WTC11 (cell line): ENCODE measurements at regions not wholly inside any gene's neighbourhood (a gene's known extent, or its start where the extent isn't known, plus 50 kb on each side); places are given as distances from the start of the nearest gene placed in this dataset.

Experiments used
- ATAC-seq: fragments of 200-7000 bp; cut with Tn5 transposase; 2 replicates; pipeline ENCODE4 v1.10.0; 2021; ENCODE audit warnings: mild to moderate bottlenecking, moderate library complexity
- CTCF ChIA-PET: fragments of 300-600 bp; sonication (Branson Sonifier 250); formaldehyde crosslinking; loops from one replicate; lab custom pipeline; 2021; ENCODE audit warnings: antibody characterized with exemption; lab: Charles Lee
- POLR2A ChIA-PET: fragments of 350-600 bp; sonication (Branson Sonifier 250); formaldehyde crosslinking; loops from one replicate; lab custom pipeline; 2021; ENCODE audit warnings: antibody characterized with exemption; lab: Charles Lee
- DNase-seq: peaks from one replicate; pipeline ENCODE4 v3.0.0; 2021; ENCODE audit warnings: low spot score
- H3K27ac Mint-ChIP-seq: 2 replicates; pipeline ENCODE4 v1.8.0; 2021; ENCODE audit warnings: mixed read lengths
- H3K27me3 Mint-ChIP-seq: 2 replicates; pipeline ENCODE4 v1.8.0; 2021; ENCODE audit warnings: low read depth, mild to moderate bottlenecking, moderate library complexity, mixed read lengths
- H3K36me3 Mint-ChIP-seq: 2 replicates; pipeline ENCODE4 v1.8.0; 2021; ENCODE audit warnings: mixed read lengths
- H3K4me1 Mint-ChIP-seq: 2 replicates; pipeline ENCODE4 v1.8.0; 2022; ENCODE audit warnings: mixed read lengths
- H3K4me3 Mint-ChIP-seq: 2 replicates; pipeline ENCODE4 v1.8.0; 2021; ENCODE audit warnings: mild to moderate bottlenecking, moderate library complexity, mixed read lengths
- H3K9me3 Mint-ChIP-seq: 2 replicates; pipeline ENCODE4 v1.8.0; 2021; ENCODE audit warnings: mixed read lengths
- ATF1 ChIP-seq: sonication (generic); formaldehyde crosslinking; IDR thresholded peaks from 2 replicates; pipeline ENCODE4 v1.8.1; 2023; ENCODE audit warnings: mild to moderate bottlenecking, moderate library complexity, missing genetic modification reagents
- CBFB ChIP-seq: sonication (generic); formaldehyde crosslinking; IDR thresholded peaks from 2 replicates; pipeline ENCODE4 v1.8.1; 2022; ENCODE audit warnings: mild to moderate bottlenecking, low read depth, missing genetic modification reagents
- CREM ChIP-seq: sonication (generic); formaldehyde crosslinking; IDR thresholded peaks from 2 replicates; pipeline ENCODE4 v1.8.1; 2022; ENCODE audit warnings: mild to moderate bottlenecking, missing genetic modification reagents, moderate library complexity
- GABPB1 ChIP-seq: sonication (generic); formaldehyde crosslinking; IDR thresholded peaks from 2 replicates; pipeline ENCODE4 v1.8.1; 2023; ENCODE audit warnings: mild to moderate bottlenecking, missing genetic modification reagents
- JUN ChIP-seq: sonication (generic); formaldehyde crosslinking; IDR thresholded peaks from 2 replicates; pipeline ENCODE4 v1.8.0; 2023; ENCODE audit warnings: mild to moderate bottlenecking, missing genetic modification reagents
- MYBL2 ChIP-seq: sonication (generic); formaldehyde crosslinking; IDR thresholded peaks from 2 replicates; pipeline ENCODE4 v1.8.1; 2023; ENCODE audit warnings: mild to moderate bottlenecking, moderate library complexity, missing genetic modification reagents
- NFATC4 ChIP-seq: fragments of 250-450 bp; sonication (Bioruptor Pico); IDR thresholded peaks from 2 replicates; pipeline ENCODE4 v1.9.0; 2021; ENCODE audit warnings: mild to moderate bottlenecking
- NR2C2 ChIP-seq: sonication (generic); formaldehyde crosslinking; IDR thresholded peaks from 2 replicates; pipeline ENCODE4 v1.8.0; 2022; ENCODE audit warnings: mild to moderate bottlenecking, missing genetic modification reagents
- SMAD3 ChIP-seq: sonication (generic); formaldehyde crosslinking; IDR thresholded peaks from 2 replicates; pipeline ENCODE4 v1.8.0; 2022; ENCODE audit warnings: missing genetic modification reagents, mild to moderate bottlenecking, borderline replicate concordance
- TCF7 ChIP-seq: sonication (generic); formaldehyde crosslinking; IDR thresholded peaks from 2 replicates; pipeline ENCODE4 v1.8.0; 2022; ENCODE audit warnings: mild to moderate bottlenecking, low read depth, missing genetic modification reagents, moderate library complexity
- TEAD1 ChIP-seq: sonication (generic); formaldehyde crosslinking; IDR thresholded peaks from 2 replicates; pipeline ENCODE4 v1.8.0; 2022; ENCODE audit warnings: mild to moderate bottlenecking, missing genetic modification reagents
- TP53 ChIP-seq: sonication (generic); formaldehyde crosslinking; IDR thresholded peaks from 2 replicates; pipeline ENCODE4 v1.8.1; 2023; ENCODE audit warnings: mild to moderate bottlenecking, missing genetic modification reagents
- ZBTB21 ChIP-seq: sonication (generic); formaldehyde crosslinking; IDR thresholded peaks from 2 replicates; pipeline ENCODE4 v1.8.1; 2023; ENCODE audit warnings: mild to moderate bottlenecking, missing genetic modification reagents, borderline replicate concordance
- ZNF263 ChIP-seq: sonication (generic); formaldehyde crosslinking; IDR thresholded peaks from 2 replicates; pipeline ENCODE4 v1.8.1; 2022; ENCODE audit warnings: low read depth, mild to moderate bottlenecking, moderate library complexity, missing genetic modification reagents
- ZNF416 ChIP-seq: fragments of 250-450 bp; sonication (Bioruptor Pico); IDR thresholded peaks from 2 replicates; pipeline ENCODE4 v1.9.0; 2021; ENCODE audit warnings: mild to moderate bottlenecking, inconsistent platforms
- TF ChIP-seq, protein P1 (sequence below): fragments of 250-450 bp; sonication (Bioruptor Pico); IDR thresholded peaks from 2 replicates; pipeline ENCODE4 v1.9.0; 2021; ENCODE audit warnings: moderate library complexity, mild to moderate bottlenecking, inconsistent platforms, borderline replicate concordance
- TF ChIP-seq, protein P2 (sequence below): sonication (generic); formaldehyde crosslinking; IDR thresholded peaks from 2 replicates; pipeline ENCODE4 v1.8.1; 2023; ENCODE audit warnings: mild to moderate bottlenecking, missing genetic modification reagents, moderate library complexity
- TF ChIP-seq, protein P3 (sequence below): sonication (generic); formaldehyde crosslinking; IDR thresholded peaks from 2 replicates; pipeline ENCODE4 v1.8.0; 2022; ENCODE audit warnings: missing genetic modification reagents
- TF ChIP-seq, protein P4 (sequence below): sonication (generic); formaldehyde crosslinking; IDR thresholded peaks from 2 replicates; pipeline ENCODE4 v1.8.0; 2023; ENCODE audit warnings: mild to moderate bottlenecking, missing genetic modification reagents
- TF ChIP-seq, protein P5 (sequence below): sonication (generic); formaldehyde crosslinking; IDR thresholded peaks from 2 replicates; pipeline ENCODE4 v1.8.0; 2022; ENCODE audit warnings: mild to moderate bottlenecking, missing genetic modification reagents

- Mint-ChIP-seq H3K4me3 (no peak overlapping the region), H3K4me1 (peaks cover 13% of the 10 kb centered on the region)
- no peak for DNase-seq
- no peak for TF ChIP-seq TP53 (CRISPR knock-in tag)
- no peak for TF ChIP-seq CBFB (CRISPR knock-in tag)
- TF ChIP-seq, protein P1, sequence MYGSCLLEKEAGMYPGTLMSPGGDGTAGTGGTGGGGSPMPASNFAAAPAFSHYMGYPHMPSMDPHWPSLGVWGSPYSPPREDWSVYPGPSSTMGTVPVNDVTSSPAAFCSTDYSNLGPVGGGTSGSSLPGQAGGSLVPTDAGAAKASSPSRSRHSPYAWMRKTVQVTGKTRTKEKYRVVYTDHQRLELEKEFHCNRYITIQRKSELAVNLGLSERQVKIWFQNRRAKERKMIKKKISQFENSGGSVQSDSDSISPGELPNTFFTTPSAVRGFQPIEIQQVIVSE = no peak
- no peak for TF ChIP-seq MYBL2 (CRISPR knock-in tag)
- no peak for TF ChIP-seq CREM
- no peak for TF ChIP-seq ZBTB21 (CRISPR knock-in tag)
- TF ChIP-seq, protein P2, sequence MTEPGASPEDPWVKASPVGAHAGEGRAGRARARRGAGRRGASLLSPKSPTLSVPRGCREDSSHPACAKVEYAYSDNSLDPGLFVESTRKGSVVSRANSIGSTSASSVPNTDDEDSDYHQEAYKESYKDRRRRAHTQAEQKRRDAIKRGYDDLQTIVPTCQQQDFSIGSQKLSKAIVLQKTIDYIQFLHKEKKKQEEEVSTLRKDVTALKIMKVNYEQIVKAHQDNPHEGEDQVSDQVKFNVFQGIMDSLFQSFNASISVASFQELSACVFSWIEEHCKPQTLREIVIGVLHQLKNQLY = no peak
- no peak for TF ChIP-seq NR2C2 (CRISPR knock-in tag)
- TF ChIP-seq ATF1 = no peak
- TF ChIP-seq, protein P3, sequence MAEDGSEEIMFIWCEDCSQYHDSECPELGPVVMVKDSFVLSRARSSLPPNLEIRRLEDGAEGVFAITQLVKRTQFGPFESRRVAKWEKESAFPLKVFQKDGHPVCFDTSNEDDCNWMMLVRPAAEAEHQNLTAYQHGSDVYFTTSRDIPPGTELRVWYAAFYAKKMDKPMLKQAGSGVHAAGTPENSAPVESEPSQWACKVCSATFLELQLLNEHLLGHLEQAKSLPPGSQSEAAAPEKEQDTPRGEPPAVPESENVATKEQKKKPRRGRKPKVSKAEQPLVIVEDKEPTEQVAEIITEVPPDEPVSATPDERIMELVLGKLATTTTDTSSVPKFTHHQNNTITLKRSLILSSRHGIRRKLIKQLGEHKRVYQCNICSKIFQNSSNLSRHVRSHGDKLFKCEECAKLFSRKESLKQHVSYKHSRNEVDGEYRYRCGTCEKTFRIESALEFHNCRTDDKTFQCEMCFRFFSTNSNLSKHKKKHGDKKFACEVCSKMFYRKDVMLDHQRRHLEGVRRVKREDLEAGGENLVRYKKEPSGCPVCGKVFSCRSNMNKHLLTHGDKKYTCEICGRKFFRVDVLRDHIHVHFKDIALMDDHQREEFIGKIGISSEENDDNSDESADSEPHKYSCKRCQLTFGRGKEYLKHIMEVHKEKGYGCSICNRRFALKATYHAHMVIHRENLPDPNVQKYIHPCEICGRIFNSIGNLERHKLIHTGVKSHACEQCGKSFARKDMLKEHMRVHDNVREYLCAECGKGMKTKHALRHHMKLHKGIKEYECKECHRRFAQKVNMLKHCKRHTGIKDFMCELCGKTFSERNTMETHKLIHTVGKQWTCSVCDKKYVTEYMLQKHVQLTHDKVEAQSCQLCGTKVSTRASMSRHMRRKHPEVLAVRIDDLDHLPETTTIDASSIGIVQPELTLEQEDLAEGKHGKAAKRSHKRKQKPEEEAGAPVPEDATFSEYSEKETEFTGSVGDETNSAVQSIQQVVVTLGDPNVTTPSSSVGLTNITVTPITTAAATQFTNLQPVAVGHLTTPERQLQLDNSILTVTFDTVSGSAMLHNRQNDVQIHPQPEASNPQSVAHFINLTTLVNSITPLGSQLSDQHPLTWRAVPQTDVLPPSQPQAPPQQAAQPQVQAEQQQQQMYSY (CRISPR knock-in tag) = no peak
- no peak for TF ChIP-seq GABPB1 (CRISPR knock-in tag)
- TF ChIP-seq, protein P4, sequence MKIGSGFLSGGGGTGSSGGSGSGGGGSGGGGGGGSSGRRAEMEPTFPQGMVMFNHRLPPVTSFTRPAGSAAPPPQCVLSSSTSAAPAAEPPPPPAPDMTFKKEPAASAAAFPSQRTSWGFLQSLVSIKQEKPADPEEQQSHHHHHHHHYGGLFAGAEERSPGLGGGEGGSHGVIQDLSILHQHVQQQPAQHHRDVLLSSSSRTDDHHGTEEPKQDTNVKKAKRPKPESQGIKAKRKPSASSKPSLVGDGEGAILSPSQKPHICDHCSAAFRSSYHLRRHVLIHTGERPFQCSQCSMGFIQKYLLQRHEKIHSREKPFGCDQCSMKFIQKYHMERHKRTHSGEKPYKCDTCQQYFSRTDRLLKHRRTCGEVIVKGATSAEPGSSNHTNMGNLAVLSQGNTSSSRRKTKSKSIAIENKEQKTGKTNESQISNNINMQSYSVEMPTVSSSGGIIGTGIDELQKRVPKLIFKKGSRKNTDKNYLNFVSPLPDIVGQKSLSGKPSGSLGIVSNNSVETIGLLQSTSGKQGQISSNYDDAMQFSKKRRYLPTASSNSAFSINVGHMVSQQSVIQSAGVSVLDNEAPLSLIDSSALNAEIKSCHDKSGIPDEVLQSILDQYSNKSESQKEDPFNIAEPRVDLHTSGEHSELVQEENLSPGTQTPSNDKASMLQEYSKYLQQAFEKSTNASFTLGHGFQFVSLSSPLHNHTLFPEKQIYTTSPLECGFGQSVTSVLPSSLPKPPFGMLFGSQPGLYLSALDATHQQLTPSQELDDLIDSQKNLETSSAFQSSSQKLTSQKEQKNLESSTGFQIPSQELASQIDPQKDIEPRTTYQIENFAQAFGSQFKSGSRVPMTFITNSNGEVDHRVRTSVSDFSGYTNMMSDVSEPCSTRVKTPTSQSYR = no peak
- TF ChIP-seq, protein P5, sequence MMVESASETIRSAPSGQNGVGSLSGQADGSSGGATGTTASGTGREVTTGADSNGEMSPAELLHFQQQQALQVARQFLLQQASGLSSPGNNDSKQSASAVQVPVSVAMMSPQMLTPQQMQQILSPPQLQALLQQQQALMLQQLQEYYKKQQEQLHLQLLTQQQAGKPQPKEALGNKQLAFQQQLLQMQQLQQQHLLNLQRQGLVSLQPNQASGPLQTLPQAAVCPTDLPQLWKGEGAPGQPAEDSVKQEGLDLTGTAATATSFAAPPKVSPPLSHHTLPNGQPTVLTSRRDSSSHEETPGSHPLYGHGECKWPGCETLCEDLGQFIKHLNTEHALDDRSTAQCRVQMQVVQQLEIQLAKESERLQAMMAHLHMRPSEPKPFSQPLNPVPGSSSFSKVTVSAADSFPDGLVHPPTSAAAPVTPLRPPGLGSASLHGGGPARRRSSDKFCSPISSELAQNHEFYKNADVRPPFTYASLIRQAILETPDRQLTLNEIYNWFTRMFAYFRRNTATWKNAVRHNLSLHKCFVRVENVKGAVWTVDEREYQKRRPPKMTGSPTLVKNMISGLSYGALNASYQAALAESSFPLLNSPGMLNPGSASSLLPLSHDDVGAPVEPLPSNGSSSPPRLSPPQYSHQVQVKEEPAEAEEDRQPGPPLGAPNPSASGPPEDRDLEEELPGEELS (CRISPR knock-in tag) = no peak
- no peak for TF ChIP-seq TCF7 (CRISPR knock-in tag)
- no peak for TF ChIP-seq TEAD1 (CRISPR knock-in tag)
- no peak for TF ChIP-seq ZNF416
- TF ChIP-seq JUN (CRISPR knock-in tag) = no peak
- TF ChIP-seq ZNF263 = no peak
- no peak for TF ChIP-seq NFATC4 (CRISPR knock-in tag)
- TF ChIP-seq SMAD3 (CRISPR knock-in tag) = no peak
- TF ChIP-seq, all 79 proteins: peak for 0
- POLR2A ChIA-PET = no interaction called here
- CTCF ChIA-PET = interaction anchor here (1.1 to 1.3 kb wide), 3 partner anchors 8 to 29 kb away, joined by 4 to 5 read pairs (median 4); no protein-coding TSS in a partner anchor
- H3K27ac Mint-ChIP-seq = no peak overlapping the region
- no peak for ATAC-seq
- H3K27me3 Mint-ChIP-seq = peaks cover 54% of the 10 kb centered on the region
- no peaks in the 10 kb centered on the region for H3K36me3 Mint-ChIP-seq
- peaks cover 8% of the 10 kb centered on the region; the same call in 1 of the 2 replicates for H3K9me3 Mint-ChIP-seq
Observed at GRCh38 chr5:61687371-61687770, 355.3 kb downstream of the ZSWIM6 start.
